ENCODE measurements at regions not wholly inside any gene's neighbourhood (a gene's known extent, or its start where the extent isn't known, plus 50 kb on each side); places are given as distances from the start of the nearest gene placed in this dataset.
A peak's percentile ranks its signal among the peaks of the same experiment; 100 is the strongest.

GRCh38 chrX:121132675-121133074 is 85.3 kb downstream of the GLUD2 start (continued):
- TF ChIP-seq PYGO2 (tag; IDR thresholded peaks at IDR 0.05) (no peak), TCFL5 (CRISPR knock-in tag; conservative IDR thresholded peaks at IDR 0.05) (no peak), SETDB1 (IDR thresholded peaks at IDR 0.05; ENCODE audit: low read length) (no peak)
- TF ChIP-seq, protein P1, sequence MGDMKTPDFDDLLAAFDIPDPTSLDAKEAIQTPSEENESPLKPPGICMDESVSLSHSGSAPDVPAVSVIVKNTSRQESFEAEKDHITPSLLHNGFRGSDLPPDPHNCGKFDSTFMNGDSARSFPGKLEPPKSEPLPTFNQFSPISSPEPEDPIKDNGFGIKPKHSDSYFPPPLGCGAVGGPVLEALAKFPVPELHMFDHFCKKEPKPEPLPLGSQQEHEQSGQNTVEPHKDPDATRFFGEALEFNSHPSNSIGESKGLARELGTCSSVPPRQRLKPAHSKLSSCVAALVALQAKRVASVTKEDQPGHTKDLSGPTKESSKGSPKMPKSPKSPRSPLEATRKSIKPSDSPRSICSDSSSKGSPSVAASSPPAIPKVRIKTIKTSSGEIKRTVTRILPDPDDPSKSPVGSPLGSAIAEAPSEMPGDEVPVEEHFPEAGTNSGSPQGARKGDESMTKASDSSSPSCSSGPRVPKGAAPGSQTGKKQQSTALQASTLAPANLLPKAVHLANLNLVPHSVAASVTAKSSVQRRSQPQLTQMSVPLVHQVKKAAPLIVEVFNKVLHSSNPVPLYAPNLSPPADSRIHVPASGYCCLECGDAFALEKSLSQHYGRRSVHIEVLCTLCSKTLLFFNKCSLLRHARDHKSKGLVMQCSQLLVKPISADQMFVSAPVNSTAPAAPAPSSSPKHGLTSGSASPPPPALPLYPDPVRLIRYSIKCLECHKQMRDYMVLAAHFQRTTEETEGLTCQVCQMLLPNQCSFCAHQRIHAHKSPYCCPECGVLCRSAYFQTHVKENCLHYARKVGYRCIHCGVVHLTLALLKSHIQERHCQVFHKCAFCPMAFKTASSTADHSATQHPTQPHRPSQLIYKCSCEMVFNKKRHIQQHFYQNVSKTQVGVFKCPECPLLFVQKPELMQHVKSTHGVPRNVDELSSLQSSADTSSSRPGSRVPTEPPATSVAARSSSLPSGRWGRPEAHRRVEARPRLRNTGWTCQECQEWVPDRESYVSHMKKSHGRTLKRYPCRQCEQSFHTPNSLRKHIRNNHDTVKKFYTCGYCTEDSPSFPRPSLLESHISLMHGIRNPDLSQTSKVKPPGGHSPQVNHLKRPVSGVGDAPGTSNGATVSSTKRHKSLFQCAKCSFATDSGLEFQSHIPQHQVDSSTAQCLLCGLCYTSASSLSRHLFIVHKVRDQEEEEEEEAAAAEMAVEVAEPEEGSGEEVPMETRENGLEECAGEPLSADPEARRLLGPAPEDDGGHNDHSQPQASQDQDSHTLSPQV (IDR thresholded peaks at IDR 0.05): no peak

DNA sequence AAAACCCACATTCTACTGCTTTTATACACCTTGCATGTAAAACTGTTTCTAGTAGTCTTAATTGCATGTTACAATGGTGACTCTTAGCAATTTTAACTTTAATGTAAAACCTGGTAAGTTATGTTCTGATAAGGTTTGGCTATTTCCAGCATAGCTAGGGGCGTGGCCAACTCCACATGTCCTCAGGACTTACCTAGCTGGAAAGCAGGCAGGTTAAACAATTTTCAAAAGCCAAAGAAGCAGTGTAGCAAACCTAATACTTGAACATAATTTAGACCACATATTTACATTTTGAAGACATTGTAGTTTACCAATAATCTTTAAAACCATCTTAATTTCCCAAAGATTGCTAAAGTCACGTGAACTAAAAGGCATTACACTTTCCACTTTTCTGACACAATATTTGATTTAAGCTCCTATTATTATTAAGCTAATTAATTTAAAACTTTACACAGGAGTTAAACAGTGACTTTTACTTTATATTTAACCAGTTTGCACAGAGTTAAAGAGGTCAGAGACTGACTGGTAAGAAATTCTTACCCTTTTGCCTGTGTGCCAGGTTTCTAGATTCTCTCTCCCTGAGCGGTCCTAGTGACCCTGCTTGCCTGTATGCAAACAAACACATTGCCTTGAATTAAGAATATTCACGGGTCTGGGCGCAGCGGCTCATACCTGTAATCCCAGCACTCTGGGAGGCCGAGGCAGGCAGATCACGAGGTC is 88.2 kb downstream of the GLUD2 start:
- no peak overlapping the region for H3K27ac ChIP-seq (ENCODE audit: extremely low read depth, low read depth, low read length)
- DNase-seq (ENCODE audit: extremely low read depth in 1 of 4, low spot score in 3 of 4) (peak in 1 of 4 experiments; percentile 48), FAIRE-seq (peak; percentile 23), ATAC-seq (peak; percentile 70)
- no peaks in the 10 kb centered on the region for H3K36me3 ChIP-seq (ENCODE audit: control insufficient read depth, insufficient read depth, low read length)
- BruUV-seq (replicated peaks): no TSS peak
- intact Hi-C loops (cut with micrococcal nuclease) (no loop called here), in situ Hi-C loops (cut with MboI) (no loop called here)
- no peaks in the 10 kb centered on the region; a peak in 1 of 5 replicates for H3K4me1 ChIP-seq (replicated peaks in 1 of 2; ENCODE audit: control insufficient read depth in 2 of 2, insufficient read depth in 2 of 2, low read length in 2 of 2)
- H3K9me3 ChIP-seq (replicated peaks; ENCODE audit: control insufficient read depth, insufficient read depth, low read depth, low read length): no peaks in the 10 kb centered on the region
- H3K4me3 ChIP-seq: no peak overlapping the region
- POLR2A ChIA-PET: interaction anchor here (0.5 to 0.8 kb wide), 2 partner anchors 167 to 361 kb away, joined by 3 read pairs; no protein-coding TSS in a partner anchor
- no peaks in the 10 kb centered on the region for H3K79me2 ChIP-seq (ENCODE audit: control insufficient read depth, insufficient read depth, low read length)
- H4K20me1 ChIP-seq (replicated peaks; ENCODE audit: control insufficient read depth, insufficient read depth, low read length): no peaks in the 10 kb centered on the region
- no peaks in the 10 kb centered on the region for H3K27me3 ChIP-seq (ENCODE audit: control insufficient read depth in 2 of 2, insufficient read depth in 2 of 2, low read length in 2 of 2)
- WGBS (ENCODE audit: insufficient coverage, low coverage, missing lambda C conversion rate): 15% methylated on average over 4 of the region's 8 CpGs
- peak overlapping the region; percentile 34; the same call in 1 of the 2 replicates for H2AFZ ChIP-seq (ENCODE audit: low read depth, low read length)
- TF ChIP-seq DNMT1 (IDR thresholded peaks at IDR 0.05) (no peak), MTA1 (IDR thresholded peaks at IDR 0.05; ENCODE audit: borderline replicate concordance) (no peak), CXXC5 (CRISPR knock-in tag; IDR thresholded peaks at IDR 0.05) (0 out of 2 replicates have a peak, but pooled peaks have one; percentile 6), FOXK1 (CRISPR knock-in tag; IDR thresholded peaks at IDR 0.05; ENCODE audit: borderline replicate concordance) (no peak), ZNF384 (IDR thresholded peaks at IDR 0.05; ENCODE audit: low read depth, low read length) (no peak), L3MBTL2 (IDR thresholded peaks at IDR 0.05) (no peak)
- CTCF ChIA-PET (ENCODE audit: low intra/inter-chr PET ratio): no interaction called here
- peak overlapping the region; percentile 24; the same call in 1 of the 2 replicates for H3K4me2 ChIP-seq (ENCODE audit: insufficient read depth, low read length)
- peak overlapping the region in 1 of 2 experiments; percentile 20; a peak in 1 of 4 replicates for H3K9ac ChIP-seq (ENCODE audit: insufficient read depth in 1 of 2, low read depth in 2 of 2, low read length in 2 of 2)
- no peaks in the 10 kb centered on the region for H3K9me1 ChIP-seq (ENCODE audit: control insufficient read depth, insufficient read depth, low read length)

Measured in K562 (cell line).